ENCODE measurements at regions not wholly inside any gene's neighbourhood (a gene's known extent, or its start where the extent isn't known, plus 50 kb on each side); places are given as distances from the start of the nearest gene placed in this dataset.

DNA sequence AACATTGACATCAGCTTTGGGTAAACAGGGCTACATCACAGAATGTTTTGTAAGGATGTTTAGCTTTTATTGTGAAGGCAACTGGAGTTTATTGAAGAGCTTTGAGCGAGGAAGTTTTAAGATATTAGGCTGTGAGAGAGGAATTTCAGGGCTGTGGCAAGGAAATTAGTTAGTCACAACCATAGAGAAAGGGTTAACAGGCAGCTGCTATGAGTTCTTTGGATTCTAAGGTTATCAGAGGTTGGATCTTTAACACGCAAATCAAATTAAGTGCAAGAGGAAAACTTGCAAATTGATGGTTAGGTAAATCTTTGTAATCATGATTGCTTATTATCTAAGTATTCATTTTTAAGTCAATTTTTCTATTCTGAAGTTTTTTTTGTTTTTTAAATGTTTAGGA, 156.0 kb downstream of the UGT8 start (continued):
- TF ChIP-seq TBP (IDR thresholded peaks at IDR 0.05; ENCODE audit: low read depth, low read length) (no peak), NANOG (IDR thresholded peaks at IDR 0.05; ENCODE audit: insufficient read depth, low read depth, low read length, poor library complexity, severe bottlenecking) (no peak), NRF1 (IDR thresholded peaks at IDR 0.05; ENCODE audit: low read depth, low read length) (no peak), JUN (IDR thresholded peaks at IDR 0.05; ENCODE audit: low read depth, low read length) (no peak), SP1 (IDR thresholded peaks at IDR 0.05; ENCODE audit: low read depth, low read length) (no peak)
- TF ChIP-seq, protein P1, sequence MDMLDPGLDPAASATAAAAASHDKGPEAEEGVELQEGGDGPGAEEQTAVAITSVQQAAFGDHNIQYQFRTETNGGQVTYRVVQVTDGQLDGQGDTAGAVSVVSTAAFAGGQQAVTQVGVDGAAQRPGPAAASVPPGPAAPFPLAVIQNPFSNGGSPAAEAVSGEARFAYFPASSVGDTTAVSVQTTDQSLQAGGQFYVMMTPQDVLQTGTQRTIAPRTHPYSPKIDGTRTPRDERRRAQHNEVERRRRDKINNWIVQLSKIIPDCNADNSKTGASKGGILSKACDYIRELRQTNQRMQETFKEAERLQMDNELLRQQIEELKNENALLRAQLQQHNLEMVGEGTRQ (IDR thresholded peaks at IDR 0.05; ENCODE audit: low read length): no peak
